ENCODE measurements at regions not wholly inside any gene's neighbourhood (a gene's known extent, or its start where the extent isn't known, plus 50 kb on each side); places are given as distances from the start of the nearest gene placed in this dataset.

DNA sequence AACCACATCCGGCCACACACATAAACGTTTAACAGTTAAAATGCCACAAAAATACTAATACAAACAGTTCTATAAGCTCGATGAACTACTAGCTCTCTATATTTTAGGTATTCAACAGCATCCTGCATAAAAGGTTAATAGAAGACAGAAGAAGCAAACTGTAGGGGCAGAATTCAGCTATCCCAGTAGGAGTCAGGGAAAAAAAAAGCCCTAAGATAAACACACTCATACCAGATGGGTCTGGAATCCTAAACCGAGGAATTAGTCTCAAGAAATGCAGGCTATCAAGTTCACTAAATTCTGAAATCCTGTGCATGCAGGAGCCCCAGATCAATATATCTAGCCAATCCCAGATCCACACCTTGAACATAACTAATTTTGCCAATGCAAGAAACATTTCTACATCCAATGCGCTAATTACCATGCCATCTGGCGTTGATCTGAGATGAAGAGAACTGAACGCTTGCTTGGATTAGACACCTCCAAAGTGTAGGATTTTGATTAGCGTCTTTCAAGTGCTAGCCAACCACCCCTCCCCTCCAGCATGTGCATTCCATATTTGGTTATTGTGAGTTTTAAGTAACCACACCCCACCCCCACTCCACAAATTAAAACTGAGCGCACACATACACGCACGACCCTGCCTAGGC lies 512.2 kb upstream of the INTU start:
- no peak overlapping the region for H3K4me3 ChIP-seq (ENCODE audit: control insufficient read depth in 1 of 7, extremely low read depth in 1 of 7, insufficient read depth in 4 of 7, low read depth in 2 of 7, low read length in 6 of 7)
- no peak overlapping the region for H3K27ac ChIP-seq (ENCODE audit: insufficient read depth in 1 of 2, low read depth in 1 of 2, low read length in 2 of 2, poor library complexity in 1 of 2, severe bottlenecking in 2 of 2)
- ChIA-PET POLR2A (no interaction called here), CTCF (no interaction called here)
- 67% methylated on average over 1 of the region's 11 CpGs for WGBS (ENCODE audit: insufficient coverage)
- no peaks in the 10 kb centered on the region for H3K27me3 ChIP-seq (replicated peaks in 2 of 5; ENCODE audit: control insufficient read depth in 4 of 5, insufficient read depth in 5 of 5, low read length in 4 of 5)
- no peak for DNase-seq
- H3K9me3 ChIP-seq (ENCODE audit: control extremely low read depth in 1 of 5, control insufficient read depth in 4 of 5, insufficient read depth in 2 of 5, low read depth in 1 of 5, low read length in 4 of 5) = no peaks in the 10 kb centered on the region
- no peaks in the 10 kb centered on the region for H3K4me1 ChIP-seq (ENCODE audit: control extremely low read depth in 1 of 4, control insufficient read depth in 4 of 4, insufficient read depth in 4 of 4, low read length in 3 of 4)
- H3K36me3 ChIP-seq (ENCODE audit: control insufficient read depth in 4 of 4, insufficient read depth in 4 of 4, low read length in 3 of 4) = no peaks in the 10 kb centered on the region

DNA sequence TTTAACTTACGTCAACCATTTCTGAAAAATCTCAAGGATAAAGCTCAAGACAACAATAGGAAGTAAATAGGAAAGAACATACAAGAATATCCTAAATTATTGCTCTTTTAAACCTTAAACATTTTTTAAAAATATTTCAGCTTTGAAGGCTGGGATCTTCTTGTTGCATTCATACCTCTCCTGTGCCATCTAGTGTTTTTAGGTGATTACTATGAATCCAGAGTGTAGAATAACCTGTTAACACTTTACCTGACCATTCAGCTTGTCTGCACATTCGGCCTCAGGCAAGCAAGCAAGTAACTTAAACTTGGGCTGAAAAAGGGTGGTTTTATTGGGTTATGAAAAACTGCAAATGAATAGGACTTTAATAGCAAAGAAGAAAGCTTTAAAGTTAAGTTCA lies 507.8 kb upstream of the INTU start:
- H3K9me3 ChIP-seq (ENCODE audit: control extremely low read depth in 1 of 5, control insufficient read depth in 4 of 5, insufficient read depth in 2 of 5, low read depth in 1 of 5, low read length in 4 of 5) = no peaks in the 10 kb centered on the region
- H3K4me1 ChIP-seq (ENCODE audit: control extremely low read depth in 1 of 4, control insufficient read depth in 4 of 4, insufficient read depth in 4 of 4, low read length in 3 of 4) = no peaks in the 10 kb centered on the region
- H3K4me3 ChIP-seq (ENCODE audit: control insufficient read depth in 1 of 7, extremely low read depth in 1 of 7, insufficient read depth in 4 of 7, low read depth in 2 of 7, low read length in 6 of 7) = no peak overlapping the region
- ChIA-PET CTCF (no interaction called here), POLR2A (no interaction called here)
- no peak overlapping the region for H3K27ac ChIP-seq (ENCODE audit: insufficient read depth in 1 of 2, low read depth in 1 of 2, low read length in 2 of 2, poor library complexity in 1 of 2, severe bottlenecking in 2 of 2)
- H3K36me3 ChIP-seq (ENCODE audit: control insufficient read depth in 4 of 4, insufficient read depth in 4 of 4, low read length in 3 of 4) = no peaks in the 10 kb centered on the region
- WGBS (ENCODE audit: insufficient coverage) = 100% methylated on average over 1 of the region's 2 CpGs
- H3K27me3 ChIP-seq (replicated peaks in 2 of 5; ENCODE audit: control insufficient read depth in 4 of 5, insufficient read depth in 5 of 5, low read length in 4 of 5) = no peaks in the 10 kb centered on the region
- DNase-seq = no peak

DNA sequence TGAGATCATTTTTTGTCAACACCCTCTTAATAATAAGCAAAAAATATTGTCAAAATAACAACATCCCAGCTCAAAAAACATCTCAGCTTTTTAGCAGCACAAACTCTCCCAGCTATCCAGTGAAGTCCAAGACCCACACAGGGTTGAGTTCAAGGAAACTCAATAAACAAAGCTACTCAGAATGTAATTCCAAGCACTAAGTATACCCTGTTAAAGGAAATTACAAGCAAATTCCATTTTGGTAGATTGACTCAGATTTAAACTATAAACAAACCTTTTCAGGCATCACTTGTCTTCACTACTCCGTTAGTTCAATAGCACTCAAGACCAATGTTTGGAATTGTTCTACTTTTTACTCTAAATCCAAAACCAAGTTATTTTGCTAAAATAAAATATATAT lies 506.0 kb upstream of the INTU start:
- CTCF ChIA-PET = interaction anchor here (0.7 kb wide), 1 partner anchor 84 kb away, joined by 3 read pairs; no protein-coding TSS in a partner anchor
- Histone ChIP-seq H3K27me3 (replicated peaks in 2 of 5; ENCODE audit: control insufficient read depth in 4 of 5, insufficient read depth in 5 of 5, low read length in 4 of 5) (no peaks in the 10 kb centered on the region), H3K9me3 (ENCODE audit: control extremely low read depth in 1 of 5, control insufficient read depth in 4 of 5, insufficient read depth in 2 of 5, low read depth in 1 of 5, low read length in 4 of 5) (no peaks in the 10 kb centered on the region), H3K4me1 (ENCODE audit: control extremely low read depth in 1 of 4, control insufficient read depth in 4 of 4, insufficient read depth in 4 of 4, low read length in 3 of 4) (no peaks in the 10 kb centered on the region), H3K27ac (ENCODE audit: insufficient read depth in 1 of 2, low read depth in 1 of 2, low read length in 2 of 2, poor library complexity in 1 of 2, severe bottlenecking in 2 of 2) (no peak overlapping the region), H3K36me3 (ENCODE audit: control insufficient read depth in 4 of 4, insufficient read depth in 4 of 4, low read length in 3 of 4) (no peaks in the 10 kb centered on the region), H3K4me3 (ENCODE audit: control insufficient read depth in 1 of 7, extremely low read depth in 1 of 7, insufficient read depth in 4 of 7, low read depth in 2 of 7, low read length in 6 of 7) (no peak overlapping the region)
- WGBS (ENCODE audit: insufficient coverage) = 100% methylated on average over 1 of the region's 1 CpG
- no peak for DNase-seq
- POLR2A ChIA-PET = no interaction called here

DNA sequence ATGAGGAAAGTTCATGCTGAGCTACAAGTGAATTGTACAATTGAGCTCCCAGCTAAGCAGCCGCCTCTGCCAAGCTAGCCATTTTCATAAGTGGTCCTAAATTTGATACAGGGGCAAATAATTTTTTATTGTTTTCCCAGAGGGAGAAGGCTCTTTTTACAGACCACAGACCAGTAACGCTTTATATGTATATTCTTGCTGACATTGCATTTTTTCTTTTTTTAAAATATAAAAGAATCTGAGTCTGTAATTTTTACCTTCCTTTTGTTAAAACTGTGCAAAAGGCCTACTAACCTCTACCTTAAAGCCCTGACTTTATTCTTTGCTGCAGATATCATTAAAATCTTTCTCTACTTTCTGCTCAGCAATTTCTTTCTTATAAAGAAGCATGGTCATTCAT lies 501.2 kb upstream of the INTU start:
- 91% methylated on average over 1 of the region's 2 CpGs for WGBS (ENCODE audit: insufficient coverage)
- Histone ChIP-seq H3K4me3 (ENCODE audit: control insufficient read depth in 1 of 7, extremely low read depth in 1 of 7, insufficient read depth in 4 of 7, low read depth in 2 of 7, low read length in 6 of 7) (no peak overlapping the region), H3K4me1 (ENCODE audit: control extremely low read depth in 1 of 4, control insufficient read depth in 4 of 4, insufficient read depth in 4 of 4, low read length in 3 of 4) (no peaks in the 10 kb centered on the region), H3K9me3 (ENCODE audit: control extremely low read depth in 1 of 5, control insufficient read depth in 4 of 5, insufficient read depth in 2 of 5, low read depth in 1 of 5, low read length in 4 of 5) (no peaks in the 10 kb centered on the region), H3K27ac (ENCODE audit: insufficient read depth in 1 of 2, low read depth in 1 of 2, low read length in 2 of 2, poor library complexity in 1 of 2, severe bottlenecking in 2 of 2) (no peak overlapping the region), H3K36me3 (ENCODE audit: control insufficient read depth in 4 of 4, insufficient read depth in 4 of 4, low read length in 3 of 4) (no peaks in the 10 kb centered on the region), H3K27me3 (replicated peaks in 2 of 5; ENCODE audit: control insufficient read depth in 4 of 5, insufficient read depth in 5 of 5, low read length in 4 of 5) (no peaks in the 10 kb centered on the region)
- ChIA-PET CTCF (no interaction called here), POLR2A (no interaction called here)
- DNase-seq = no peak

DNA sequence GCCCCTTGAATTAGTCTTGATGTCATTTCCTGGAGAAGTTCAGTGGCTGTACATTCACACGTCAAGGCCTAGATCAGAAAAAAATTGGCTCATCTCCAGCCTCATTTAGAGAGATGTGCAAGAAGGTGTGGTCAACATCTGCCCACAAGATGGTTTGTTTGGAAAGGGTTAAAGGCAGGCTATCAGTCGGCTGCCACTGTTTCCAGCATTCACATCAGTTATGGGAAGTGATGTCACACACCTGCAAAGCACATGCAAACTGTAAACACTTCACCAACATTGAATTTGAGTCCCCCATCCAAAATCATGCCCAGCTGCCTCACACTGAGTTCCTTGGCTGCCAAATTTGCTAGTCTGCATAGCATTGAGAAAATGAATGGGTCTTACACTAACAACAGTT lies 498.3 kb upstream of the INTU start:
- no peaks in the 10 kb centered on the region for H3K4me1 ChIP-seq (ENCODE audit: control extremely low read depth in 1 of 4, control insufficient read depth in 4 of 4, insufficient read depth in 4 of 4, low read length in 3 of 4)
- no peak overlapping the region for H3K4me3 ChIP-seq (ENCODE audit: control insufficient read depth in 1 of 7, extremely low read depth in 1 of 7, insufficient read depth in 4 of 7, low read depth in 2 of 7, low read length in 6 of 7)
- H3K27ac ChIP-seq (ENCODE audit: insufficient read depth in 1 of 2, low read depth in 1 of 2, low read length in 2 of 2, poor library complexity in 1 of 2, severe bottlenecking in 2 of 2) = no peak overlapping the region
- H3K36me3 ChIP-seq (ENCODE audit: control insufficient read depth in 4 of 4, insufficient read depth in 4 of 4, low read length in 3 of 4) = no peaks in the 10 kb centered on the region
- 60% methylated on average over 1 of the region's 2 CpGs for WGBS (ENCODE audit: insufficient coverage)
- CTCF ChIA-PET = no interaction called here
- DNase-seq = no peak
- POLR2A ChIA-PET = no interaction called here
- no peaks in the 10 kb centered on the region for H3K27me3 ChIP-seq (replicated peaks in 2 of 5; ENCODE audit: control insufficient read depth in 4 of 5, insufficient read depth in 5 of 5, low read length in 4 of 5)
- no peaks in the 10 kb centered on the region for H3K9me3 ChIP-seq (ENCODE audit: control extremely low read depth in 1 of 5, control insufficient read depth in 4 of 5, insufficient read depth in 2 of 5, low read depth in 1 of 5, low read length in 4 of 5)

DNA sequence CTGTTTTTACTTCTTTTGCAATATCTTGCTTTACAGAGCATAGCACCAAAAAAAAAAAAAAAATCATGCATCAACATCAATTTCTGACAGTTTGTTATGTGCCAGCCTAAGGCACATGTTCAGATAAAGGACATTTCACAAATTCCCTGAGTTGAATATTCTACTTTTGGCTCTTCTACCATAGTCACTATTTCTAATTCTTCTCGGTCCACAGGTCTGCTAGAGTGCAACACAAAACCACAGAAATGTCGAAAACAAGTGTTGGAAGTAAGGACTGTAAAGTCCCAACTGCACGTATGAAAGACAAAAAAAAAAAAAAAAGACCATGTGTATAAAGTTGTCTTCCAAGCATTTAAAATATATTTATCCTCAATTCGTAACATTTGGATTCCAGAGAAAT lies 494.2 kb upstream of the INTU start:
- ChIA-PET CTCF (no interaction called here), POLR2A (no interaction called here)
- H3K27me3 ChIP-seq (replicated peaks in 2 of 5; ENCODE audit: control insufficient read depth in 4 of 5, insufficient read depth in 5 of 5, low read length in 4 of 5) = no peaks in the 10 kb centered on the region
- H3K4me3 ChIP-seq (ENCODE audit: control insufficient read depth in 1 of 7, extremely low read depth in 1 of 7, insufficient read depth in 4 of 7, low read depth in 2 of 7, low read length in 6 of 7) = no peak overlapping the region
- DNase-seq = no peak
- no peaks in the 10 kb centered on the region for H3K4me1 ChIP-seq (ENCODE audit: control extremely low read depth in 1 of 4, control insufficient read depth in 4 of 4, insufficient read depth in 4 of 4, low read length in 3 of 4)
- no peaks in the 10 kb centered on the region for H3K36me3 ChIP-seq (ENCODE audit: control insufficient read depth in 4 of 4, insufficient read depth in 4 of 4, low read length in 3 of 4)
- WGBS (ENCODE audit: insufficient coverage) = no CpG with 5 or more reads among the region's 4 CpGs
- no peak overlapping the region for H3K27ac ChIP-seq (ENCODE audit: insufficient read depth in 1 of 2, low read depth in 1 of 2, low read length in 2 of 2, poor library complexity in 1 of 2, severe bottlenecking in 2 of 2)
- no peaks in the 10 kb centered on the region for H3K9me3 ChIP-seq (ENCODE audit: control extremely low read depth in 1 of 5, control insufficient read depth in 4 of 5, insufficient read depth in 2 of 5, low read depth in 1 of 5, low read length in 4 of 5)

DNA sequence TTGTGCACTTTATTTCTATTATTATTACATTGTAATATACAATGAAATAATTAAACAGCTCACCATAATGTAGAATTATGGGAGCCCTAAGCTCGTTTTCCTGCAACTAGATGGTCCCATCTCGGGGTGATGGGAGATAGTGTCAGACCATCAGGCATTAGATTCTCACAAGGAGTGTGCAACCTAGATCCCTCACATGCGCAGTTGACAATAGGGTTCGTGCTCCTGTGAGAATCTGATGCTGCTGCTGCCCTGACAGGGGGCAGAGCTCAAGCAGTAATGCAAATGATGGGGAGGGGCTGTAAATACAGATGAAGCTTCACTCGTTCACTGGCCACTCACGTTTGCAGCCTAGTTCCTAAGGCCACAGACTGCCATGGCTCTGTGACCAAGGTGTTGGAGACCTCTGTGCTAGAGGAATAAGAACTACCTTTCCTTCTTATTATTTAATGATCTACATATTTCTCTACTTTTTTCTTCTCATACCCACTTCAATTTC lies 492.9 kb upstream of the INTU start:
- CTCF ChIA-PET = no interaction called here

More for the DNA sequence above, 492.9 kb upstream of the INTU start:
- no peak overlapping the region for H3K27ac ChIP-seq (ENCODE audit: insufficient read depth in 1 of 2, low read depth in 1 of 2, low read length in 2 of 2, poor library complexity in 1 of 2, severe bottlenecking in 2 of 2)
- no peak for DNase-seq
- POLR2A ChIA-PET = no interaction called here
- no peaks in the 10 kb centered on the region for H3K9me3 ChIP-seq (ENCODE audit: control extremely low read depth in 1 of 5, control insufficient read depth in 4 of 5, insufficient read depth in 2 of 5, low read depth in 1 of 5, low read length in 4 of 5)
- no peaks in the 10 kb centered on the region for H3K4me1 ChIP-seq (ENCODE audit: control extremely low read depth in 1 of 4, control insufficient read depth in 4 of 4, insufficient read depth in 4 of 4, low read length in 3 of 4)
- H3K36me3 ChIP-seq (ENCODE audit: control insufficient read depth in 4 of 4, insufficient read depth in 4 of 4, low read length in 3 of 4) = no peaks in the 10 kb centered on the region
- 96% methylated on average over 4 of the region's 6 CpGs for WGBS (ENCODE audit: insufficient coverage)
- no peaks in the 10 kb centered on the region for H3K27me3 ChIP-seq (replicated peaks in 2 of 5; ENCODE audit: control insufficient read depth in 4 of 5, insufficient read depth in 5 of 5, low read length in 4 of 5)
- no peak overlapping the region for H3K4me3 ChIP-seq (ENCODE audit: control insufficient read depth in 1 of 7, extremely low read depth in 1 of 7, insufficient read depth in 4 of 7, low read depth in 2 of 7, low read length in 6 of 7)
